ENCODE measurements at regions not wholly inside any gene's neighbourhood (a gene's known extent, or its start where the extent isn't known, plus 50 kb on each side); places are given as distances from the start of the nearest gene placed in this dataset.

- TF ChIP-seq CTCF (conservative IDR thresholded peaks at IDR 0.05) (no peak), EZH2 (IDR thresholded peaks at IDR 0.05; ENCODE audit: low read depth) (no peak)
Measured at GRCh38 chrX:20500171-20500865, 233.6 kb upstream of the RPS6KA3 start.

Data from PC-9 (cell line).